ENCODE measurements at regions not wholly inside any gene's neighbourhood (a gene's known extent, or its start where the extent isn't known, plus 50 kb on each side); places are given as distances from the start of the nearest gene placed in this dataset.

- TF ChIP-seq CTCF (IDR thresholded peaks at IDR 0.05; ENCODE audit: low read depth, low read length, poor library complexity, severe bottlenecking) (no peak), EZH2phosphoT487 (IDR thresholded peaks at IDR 0.05; ENCODE audit: borderline replicate concordance, low read length) (no peak)
Observed at GRCh38 chr4:135976860-135977259, 1555.4 kb downstream of the PCDH18 start.
